HCT116 (cell line): ENCODE measurements at regions not wholly inside any gene's neighbourhood (a gene's known extent, or its start where the extent isn't known, plus 50 kb on each side); places are given as distances from the start of the nearest gene placed in this dataset.

Experiments used
- ATAC-seq: fragments of 200-7000 bp; cut with Tn5 transposase; 2 replicates; pipeline ENCODE4 v1.9.1; 2020; ENCODE audit warnings: mild to moderate bottlenecking, moderate library complexity
- BruUV-seq: library from RNA; stranded (reverse); fragments of 400-500 nt; replicated peaks from 2 replicates; lab custom pipeline; 2021; lab: Mats Ljungman, UMichigan
- CTCF ChIA-PET: fragments of 300-600 bp; sonication (Branson Sonifier 250); formaldehyde crosslinking; loops from one replicate; lab custom pipeline; 2021; ENCODE audit warnings: antibody characterized with exemption; lab: Charles Lee
- POLR2A ChIA-PET: fragments of 300-600, 350-600 bp; sonication (Branson Sonifier 250); formaldehyde crosslinking; loops from one replicate; lab custom pipeline; 2021; ENCODE audit warnings: antibody characterized with exemption; lab: Charles Lee
- RAD21 ChIA-PET, 2 experiments: fragments of 300-600 bp; sonication (Branson Sonifier 250); formaldehyde crosslinking; loops; one replicate each; lab custom pipeline; 2023; ENCODE audit warnings: low total read pairs in 2 of 2; ENCODE audit not compliant: uncharacterized antibody in 2 of 2, unreplicated experiment in 2 of 2, low non-redundant PET in 1 of 2; lab: Charles Lee
- DNase-seq: peaks from one replicate; pipeline ENCODE4 v3.0.0-alpha.2; 2010; ENCODE audit warnings: low read depth, low spot score
- H2AFZ ChIP-seq: fragments of 200-600 bp; shearing (Covaris generic), sonication (generic); 2 replicates; pipeline ENCODE4 v1.6.1; 2017; ENCODE audit warnings: low read depth, mixed run types, mixed read lengths, antibody characterized with exemption, low read length; ENCODE audit not compliant: poor library complexity, severe bottlenecking
- H3K27ac ChIP-seq: 2 replicates; pipeline ENCODE4 v1.5.1; 2012; ENCODE audit warnings: low read depth, low read length
- H3K27me3 ChIP-seq: fragments of 200-600 bp; sonication (generic); 2 replicates; pipeline ENCODE4 v1.6.1; 2016; ENCODE audit warnings: mixed run types, low read length, mixed read lengths; ENCODE audit not compliant: insufficient read depth
- H3K36me3 ChIP-seq, 2 experiments: fragments of 200-500 bp in 1 of 2; fragments of 200-600 bp in 1 of 2; sonication (Bioruptor generic) in 1 of 2; sonication (generic) in 1 of 2; 2 replicates each; pipeline versions ENCODE4 v1.5.1 to v1.6.1; 2014 to 2016; ENCODE audit warnings: low read length in 2 of 2, inconsistent platforms in 1 of 2, mixed read lengths in 1 of 2, mixed run types in 1 of 2; ENCODE audit not compliant: insufficient read depth in 2 of 2, control insufficient read depth in 1 of 2
- H3K4me1 ChIP-seq, 2 experiments: fragments of 200-600 bp in 1 of 2; sonication (generic) in 1 of 2; 2 replicates each; pipeline versions ENCODE4 v1.5.1 to v1.6.1; 2012 to 2017; ENCODE audit warnings: low read length in 2 of 2, inconsistent platforms in 1 of 2, mild to moderate bottlenecking in 1 of 2, mixed read lengths in 1 of 2, mixed run types in 1 of 2, moderate library complexity in 1 of 2; ENCODE audit not compliant: insufficient read depth in 2 of 2, control insufficient read depth in 1 of 2
- H3K4me2 ChIP-seq: fragments of 200-600 bp; sonication (generic); 2 replicates; pipeline ENCODE4 v1.6.1; 2017; ENCODE audit warnings: mixed run types, low read length, mixed read lengths
- H3K4me3 ChIP-seq, 2 experiments: fragments of 200-600 bp in 1 of 2; sonication (generic) in 1 of 2; replicated peaks in 1 of 2; 2 replicates each; pipeline ENCODE4 v1.5.1; 2011 to 2016; ENCODE audit warnings: low read length in 2 of 2, control low read depth in 1 of 2, low read depth in 1 of 2, mild to moderate bottlenecking in 1 of 2, mixed read lengths in 1 of 2, mixed run types in 1 of 2
- H3K79me2 ChIP-seq: fragments of 200-600 bp; sonication (generic); 2 replicates; pipeline ENCODE4 v1.6.1; 2017; ENCODE audit warnings: mild to moderate bottlenecking, mixed run types, low read length, moderate library complexity, mixed read lengths; ENCODE audit not compliant: insufficient read depth
- H3K9ac ChIP-seq: fragments of 200-600 bp; sonication (generic); 2 replicates; pipeline ENCODE4 v1.6.1; 2016; ENCODE audit warnings: low read length, mixed read lengths
- H3K9me2 ChIP-seq: fragments of 200-600 bp; sonication (generic), shearing (Covaris generic); 2 replicates; pipeline ENCODE4 v1.6.1; 2017; ENCODE audit warnings: mixed run types, mild to moderate bottlenecking, moderate library complexity; ENCODE audit not compliant: insufficient read depth
- H3K9me3 ChIP-seq, 2 experiments: fragments of 200-500 bp in 1 of 2; fragments of 200-600 bp in 1 of 2; sonication (Bioruptor generic) in 1 of 2; sonication (generic) in 1 of 2; 2 replicates each; pipeline ENCODE4 v1.6.1; 2014 to 2017; ENCODE audit warnings: low read length in 2 of 2, mixed read lengths in 2 of 2, inconsistent platforms in 1 of 2, low read depth in 1 of 2, mild to moderate bottlenecking in 1 of 2, mixed run types in 1 of 2, moderate library complexity in 1 of 2; ENCODE audit not compliant: control insufficient read depth in 1 of 2, insufficient read depth in 1 of 2
- H4K20me1 ChIP-seq: fragments of 200-600 bp; sonication (generic), shearing (Covaris generic); 2 replicates; pipeline ENCODE4 v1.6.1; 2017; ENCODE audit warnings: mixed run types, mild to moderate bottlenecking, moderate library complexity; ENCODE audit not compliant: insufficient read depth
- ATF3 ChIP-seq: IDR thresholded peaks from 2 replicates; pipeline ENCODE4 v1.6.1; 2012
- EGR1 ChIP-seq: IDR thresholded peaks from 2 replicates; pipeline ENCODE4 v1.6.1; 2012; ENCODE audit warnings: low read depth
- ELF1 ChIP-seq: IDR thresholded peaks from 2 replicates; pipeline ENCODE4 v1.6.1; 2012; ENCODE audit warnings: low read depth, borderline replicate concordance
- EZH2 ChIP-seq: fragments of 200-600 bp; sonication (generic); IDR thresholded peaks from 2 replicates; pipeline ENCODE4 v1.6.1; 2017; ENCODE audit warnings: antibody characterized with exemption, mixed run types
- EZH2phosphoT487 ChIP-seq: fragments of 200-600 bp; IDR thresholded peaks from 2 replicates; pipeline ENCODE4 v1.6.1; 2018; ENCODE audit warnings: antibody characterized with exemption, borderline replicate concordance
- FOSL1 ChIP-seq: IDR thresholded peaks from 2 replicates; pipeline ENCODE4 v1.6.1; 2012; ENCODE audit warnings: low read depth
- JUND ChIP-seq: IDR thresholded peaks from 2 replicates; pipeline ENCODE4 v1.6.1; 2012
- POLR2AphosphoS5 ChIP-seq: IDR thresholded peaks from 2 replicates; pipeline ENCODE4 v1.6.1; 2011; ENCODE audit warnings: mild to moderate bottlenecking, low read depth, low read length, moderate library complexity
- RAD21 ChIP-seq: IDR thresholded peaks from 2 replicates; pipeline ENCODE4 v1.6.1; 2012; ENCODE audit warnings: low read depth, mild to moderate bottlenecking
- REST ChIP-seq: IDR thresholded peaks from 2 replicates; pipeline ENCODE4 v1.6.1; 2012; ENCODE audit warnings: low read depth
- SIN3A ChIP-seq: IDR thresholded peaks from 2 replicates; pipeline ENCODE4 v1.6.1; 2012; ENCODE audit warnings: low read depth
- SP1 ChIP-seq: IDR thresholded peaks from 2 replicates; pipeline ENCODE4 v1.6.1; 2012; ENCODE audit warnings: low read depth
- TCF7L2 ChIP-seq: IDR thresholded peaks from 2 replicates; pipeline ENCODE4 v1.7.0; 2011; ENCODE audit warnings: borderline replicate concordance, inconsistent platforms; ENCODE audit not compliant: insufficient read depth, insufficient read length; ENCODE audit errors: extremely low read depth
- YY1 ChIP-seq: IDR thresholded peaks from 2 replicates; pipeline ENCODE4 v1.6.1; 2011; ENCODE audit warnings: low read length, low read depth, moderate library complexity, mild to moderate bottlenecking; ENCODE audit not compliant: insufficient replicate concordance; ENCODE audit errors: extremely low read depth
- ZFX ChIP-seq: fragments of 450-650 bp; IDR thresholded peaks from 2 replicates; pipeline ENCODE4 v1.6.1; 2017
- ZNF274 ChIP-seq: fragments of 200-500 bp; sonication (Bioruptor generic); IDR thresholded peaks from 2 replicates; pipeline ENCODE4 v1.6.1; 2014; ENCODE audit warnings: mild to moderate bottlenecking, low read depth, low read length, inconsistent platforms
- intact Hi-C: fragments of 100-400 bp; cut with micrococcal nuclease; formaldehyde crosslinking; loops from 2 replicates; pipeline ENCODE4 v1.10.0; 2022

GRCh38 chr2:189336276-189336975 is 104.8 kb upstream of the WDR75 start:
- no peak overlapping the region for H3K27ac ChIP-seq
- H3K36me3 ChIP-seq = no peaks in the 10 kb centered on the region
- ChIA-PET RAD21 (no interaction called here), CTCF (no interaction called here), POLR2A (no interaction called here)
- BruUV-seq = no TSS peak
- no peaks in the 10 kb centered on the region for H3K27me3 ChIP-seq
- TF ChIP-seq ATF3 = no peak
- no peak overlapping the region for H3K9ac ChIP-seq
- no peaks in the 10 kb centered on the region; a peak in 1 of 4 replicates for H3K9me3 ChIP-seq
- H2AFZ ChIP-seq = peak overlapping the region; percentile 58
- ATAC-seq (no peak), DNase-seq (no peak)
- no peaks in the 10 kb centered on the region for H3K79me2 ChIP-seq
- H3K4me3 ChIP-seq = no peak overlapping the region
- H3K4me2 ChIP-seq = no peak overlapping the region
- H4K20me1 ChIP-seq = no peaks in the 10 kb centered on the region
- H3K9me2 ChIP-seq = no peaks in the 10 kb centered on the region
- H3K4me1 ChIP-seq = no peaks in the 10 kb centered on the region
- intact Hi-C loops = no loop called here

- ATAC-seq (no peak), DNase-seq (no peak)
- no peaks in the 10 kb centered on the region for H3K79me2 ChIP-seq
- no peaks in the 10 kb centered on the region for H3K27me3 ChIP-seq
- TF ChIP-seq RAD21 = no peak
- TF ChIP-seq ZFX = no peak
- TF ChIP-seq FOSL1 = no peak
- no peak for TF ChIP-seq EGR1
- no peak for TF ChIP-seq SP1
- no peak for TF ChIP-seq JUND
- no peak for TF ChIP-seq EZH2phosphoT487
- no peak for TF ChIP-seq YY1
- TF ChIP-seq REST = no peak
- no peak for TF ChIP-seq SIN3A
- no peak for TF ChIP-seq TCF7L2
- TF ChIP-seq ELF1 = no peak
- TF ChIP-seq POLR2AphosphoS5 = no peak
- TF ChIP-seq ATF3 = no peak
- no peak for TF ChIP-seq EZH2
- no peak for TF ChIP-seq ZNF274
- no peak overlapping the region for H3K4me3 ChIP-seq
- no peaks in the 10 kb centered on the region for H3K36me3 ChIP-seq
- H3K9ac ChIP-seq = no peak overlapping the region
- RAD21 ChIA-PET = no interaction called here
- H3K9me3 ChIP-seq = no peaks in the 10 kb centered on the region; a peak in 1 of 4 replicates
- POLR2A ChIA-PET = no interaction called here
- no TSS peak for BruUV-seq
- H2AFZ ChIP-seq = no peak overlapping the region
- no peaks in the 10 kb centered on the region for H3K9me2 ChIP-seq
- H3K27ac ChIP-seq = no peak overlapping the region
- CTCF ChIA-PET = no interaction called here
- intact Hi-C loops = no loop called here
- no peak overlapping the region for H3K4me2 ChIP-seq
- H3K4me1 ChIP-seq = no peaks in the 10 kb centered on the region
- no peaks in the 10 kb centered on the region for H4K20me1 ChIP-seq
Observed at GRCh38 chr2:189337656-189338055, 103.6 kb upstream of the WDR75 start.
